ENCODE measurements at regions not wholly inside any gene's neighbourhood (a gene's known extent, or its start where the extent isn't known, plus 50 kb on each side); places are given as distances from the start of the nearest gene placed in this dataset.
"Not testable (repeated sequence)": the region's sequence is repeated elsewhere in the genome, so short reads cannot be mapped to it uniquely, and the experiment has no call there.

DNA sequence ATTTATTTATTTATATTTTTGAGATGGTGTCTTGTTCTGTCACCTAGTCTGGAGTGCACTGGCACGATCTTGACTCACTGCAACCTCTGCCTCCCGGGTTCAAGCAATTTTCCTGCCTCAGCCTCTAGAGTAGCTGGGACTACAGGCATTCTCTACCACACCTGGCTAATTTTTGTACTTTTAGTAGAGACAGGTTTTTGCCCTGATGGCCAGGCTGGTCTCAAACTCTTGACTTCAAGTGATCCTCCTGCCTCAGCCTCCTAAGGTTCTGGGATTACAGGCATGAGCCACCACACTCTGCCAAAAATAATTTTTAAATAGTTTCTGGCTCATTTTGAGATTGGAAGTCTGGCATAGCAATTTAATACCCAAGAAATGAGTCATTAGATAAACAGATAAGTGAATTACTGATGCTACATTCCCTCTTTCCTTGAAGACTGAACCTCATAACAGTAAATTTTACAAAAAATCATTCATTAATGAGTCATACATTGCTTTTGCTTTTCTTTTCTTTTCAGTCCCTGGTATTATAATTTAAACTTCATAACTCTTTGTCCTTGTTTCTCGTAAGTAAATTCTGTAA lies 881.6 kb upstream of the PIK3C3 start:
- H3K4me3 ChIP-seq (ENCODE audit: low read depth, low read length) = no peak overlapping the region

- H3K4me3 ChIP-seq (ENCODE audit: low read depth, low read length) = no peak overlapping the region
These were observed 882.1 kb upstream of the PIK3C3 start for GRCh38 chr18:41072946-41073345.

- H3K4me3 ChIP-seq (ENCODE audit: low read depth, low read length) = no peak overlapping the region
These were observed 883.2 kb upstream of the PIK3C3 start for GRCh38 chr18:41071826-41072225.

GRCh38 chr18:41069167-41069566 lies 885.9 kb upstream of the PIK3C3 start:
- no peak overlapping the region for H3K4me3 ChIP-seq (ENCODE audit: low read depth, low read length)

DNA sequence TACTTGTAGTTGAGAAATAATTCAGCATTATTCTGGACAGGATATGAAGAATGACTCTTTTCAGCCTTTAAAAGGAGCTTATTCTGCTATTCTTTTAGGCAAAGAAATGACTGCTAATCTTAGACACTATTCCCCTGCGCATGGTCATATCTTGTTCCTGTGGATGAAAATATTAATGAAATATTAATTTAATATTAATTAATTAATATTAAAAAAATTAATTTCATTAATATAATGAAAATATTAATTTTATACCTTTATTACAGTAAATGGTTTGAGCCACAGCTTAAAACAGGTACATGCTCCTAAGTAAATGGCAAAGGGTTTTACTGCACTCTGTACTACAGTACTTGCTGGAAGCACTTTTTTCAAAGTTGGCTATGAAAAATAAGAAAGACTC lies 890.1 kb upstream of the PIK3C3 start:
- H3K4me3 ChIP-seq (ENCODE audit: low read depth, low read length) = no peak overlapping the region

- H3K4me3 ChIP-seq (ENCODE audit: low read depth, low read length) = no peak overlapping the region
These were observed 894.1 kb upstream of the PIK3C3 start for GRCh38 chr18:41060967-41061366.

DNA sequence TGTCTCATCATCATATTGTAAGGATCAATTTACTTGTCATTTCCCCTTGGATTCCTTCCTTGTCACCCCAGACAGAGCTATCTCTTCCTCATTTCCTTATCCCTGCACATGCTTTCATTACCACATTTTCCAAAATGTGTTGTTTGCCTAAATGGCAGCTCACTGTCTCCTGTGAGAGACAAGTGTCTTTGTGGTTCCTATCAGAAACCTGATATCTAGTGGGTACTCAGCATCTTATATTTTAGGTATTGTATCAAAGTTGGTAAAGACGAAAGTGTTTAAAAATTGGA lies 896.0 kb upstream of the PIK3C3 start:
- H3K4me3 ChIP-seq (ENCODE audit: low read depth, low read length) = no peak overlapping the region

- H3K4me3 ChIP-seq (ENCODE audit: low read depth, low read length) = no peak overlapping the region
These were observed 896.5 kb upstream of the PIK3C3 start for GRCh38 chr18:41058351-41059125.

- no peak overlapping the region for H3K4me3 ChIP-seq (ENCODE audit: low read depth, low read length)
These were observed 902.4 kb upstream of the PIK3C3 start for GRCh38 chr18:41052625-41053024.

DNA sequence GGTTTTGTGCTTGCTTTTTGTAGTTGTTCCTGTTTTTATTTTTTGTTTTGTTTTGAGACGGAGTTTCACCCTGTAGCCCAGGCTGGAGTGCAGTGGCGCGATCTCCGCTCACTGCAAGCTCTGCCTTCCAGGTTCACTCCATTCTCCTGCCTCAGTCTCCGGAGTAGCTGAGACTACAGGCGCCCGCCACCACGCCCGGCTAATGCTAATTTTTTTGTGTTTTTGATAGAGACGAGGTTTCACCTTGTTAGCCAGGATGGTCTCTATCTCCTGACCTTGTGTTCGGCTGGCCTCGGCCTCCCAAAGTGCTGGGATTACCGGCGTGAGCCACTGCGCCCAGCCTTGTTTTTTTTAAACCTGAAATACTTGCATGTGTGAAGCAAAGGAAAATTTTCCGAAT lies 908.8 kb upstream of the PIK3C3 start:
- not testable (repeated sequence) for H3K4me3 ChIP-seq (ENCODE audit: low read depth, low read length)

DNA sequence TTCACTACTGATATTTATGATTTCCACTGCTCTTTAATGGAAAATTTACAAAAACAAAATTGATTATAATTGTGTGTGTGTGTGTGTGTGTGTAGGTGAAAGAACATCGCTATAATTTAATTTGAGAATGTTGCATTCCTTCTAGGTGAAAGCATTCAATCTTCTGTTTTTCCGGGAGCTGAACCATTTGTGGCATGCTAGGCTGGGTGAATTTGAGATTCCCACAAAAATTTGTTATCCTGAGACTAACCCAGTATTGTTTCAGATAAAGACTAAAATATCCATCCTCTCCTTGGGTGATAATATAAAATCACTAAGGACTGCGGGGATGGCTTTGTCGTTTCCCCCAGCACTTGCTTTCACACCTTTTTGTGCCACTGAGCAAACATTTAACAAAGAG lies 911.2 kb upstream of the PIK3C3 start:
- H3K4me3 ChIP-seq (ENCODE audit: low read depth, low read length) = no peak overlapping the region

DNA sequence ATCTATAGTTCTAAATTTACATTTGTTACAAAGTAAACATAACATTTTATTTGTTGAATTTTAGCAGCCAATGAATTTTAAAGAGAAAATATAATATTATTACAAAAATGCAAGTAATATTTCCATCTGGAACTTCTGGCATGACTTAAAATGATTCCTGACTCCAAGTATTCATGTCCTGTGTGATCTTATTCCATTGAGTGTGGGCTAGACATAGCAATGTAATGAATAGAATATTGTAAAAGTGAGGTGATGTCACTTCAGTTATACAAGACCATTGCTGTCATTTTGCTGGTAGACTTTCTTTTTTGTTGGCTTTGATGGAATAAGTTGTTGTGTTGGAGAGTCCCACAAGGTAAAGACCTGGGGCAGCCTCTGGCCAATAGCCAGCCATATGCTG lies 912.2 kb upstream of the PIK3C3 start:
- H3K4me3 ChIP-seq (ENCODE audit: low read depth, low read length) = no peak overlapping the region

- H3K4me3 ChIP-seq (ENCODE audit: low read depth, low read length) = no peak overlapping the region
These were observed 917.0 kb upstream of the PIK3C3 start for GRCh38 chr18:41038071-41038470.

DNA sequence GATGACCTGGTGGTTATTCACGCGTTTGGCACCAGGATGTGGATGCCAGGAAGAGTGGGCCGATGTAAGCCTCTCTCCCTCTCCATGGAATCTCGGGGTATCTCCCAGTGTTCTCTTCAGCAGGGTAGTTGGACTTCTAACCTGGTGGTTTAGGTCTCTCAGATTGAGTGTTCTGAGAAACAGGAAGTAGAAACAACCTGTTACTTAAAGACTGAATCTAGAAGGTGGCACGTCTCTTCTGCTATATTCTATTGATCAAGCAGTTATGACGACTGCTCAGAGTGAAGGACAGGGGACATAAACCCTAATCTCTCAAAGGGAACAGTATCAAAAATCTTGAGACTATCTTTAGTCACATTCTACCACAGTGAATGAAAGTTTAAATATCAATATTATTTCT lies 918.7 kb upstream of the PIK3C3 start:
- H3K4me3 ChIP-seq (ENCODE audit: low read depth, low read length) = no peak overlapping the region

DNA sequence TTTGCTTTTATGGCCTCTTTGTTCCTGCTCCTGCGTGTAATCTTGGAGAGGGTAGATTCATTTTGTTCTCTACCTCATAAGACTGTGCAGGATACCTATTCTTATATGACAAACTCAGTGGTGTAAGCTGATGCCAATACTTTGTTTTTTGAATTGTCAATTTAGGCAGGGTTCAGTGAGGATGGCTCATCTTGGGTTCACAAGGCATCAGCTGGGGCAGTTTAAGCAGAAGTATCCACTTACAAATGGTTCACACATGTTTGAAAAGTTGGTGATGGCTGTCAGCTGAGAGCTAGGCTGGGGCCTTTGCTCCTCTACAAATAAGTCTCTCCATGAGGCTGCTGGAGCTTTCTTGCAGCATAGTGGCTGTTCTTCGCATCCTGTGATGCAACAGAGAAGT lies 920.6 kb upstream of the PIK3C3 start:
- H3K4me3 ChIP-seq (ENCODE audit: low read depth, low read length) = no peak overlapping the region

GRCh38 chr18:41025666-41026065 lies 929.4 kb upstream of the PIK3C3 start:
- no peak overlapping the region for H3K4me3 ChIP-seq (ENCODE audit: low read depth, low read length)

DNA sequence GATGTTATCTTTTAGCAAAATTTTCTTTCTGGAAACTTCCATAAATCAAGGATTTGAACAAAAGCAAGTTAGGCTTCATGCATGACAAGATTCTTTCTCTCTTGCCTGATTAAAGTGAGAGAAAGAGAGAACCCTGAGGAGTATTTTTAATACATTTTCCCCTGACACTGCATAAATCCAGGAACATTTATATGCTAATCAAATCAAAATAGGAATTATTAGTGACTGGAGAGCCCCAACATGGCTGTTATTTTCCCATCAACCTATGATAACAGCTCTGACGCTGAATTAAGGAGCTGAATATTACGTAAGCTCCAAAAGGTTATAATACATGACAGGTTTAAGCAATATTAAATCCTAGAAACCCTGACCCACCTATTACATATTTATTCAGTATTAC lies 930.2 kb upstream of the PIK3C3 start:
- H3K4me3 ChIP-seq (ENCODE audit: low read depth, low read length) = no peak overlapping the region

- no peak overlapping the region for H3K4me3 ChIP-seq (ENCODE audit: low read depth, low read length)
These were observed 932.5 kb upstream of the PIK3C3 start for GRCh38 chr18:41022484-41022883.

DNA sequence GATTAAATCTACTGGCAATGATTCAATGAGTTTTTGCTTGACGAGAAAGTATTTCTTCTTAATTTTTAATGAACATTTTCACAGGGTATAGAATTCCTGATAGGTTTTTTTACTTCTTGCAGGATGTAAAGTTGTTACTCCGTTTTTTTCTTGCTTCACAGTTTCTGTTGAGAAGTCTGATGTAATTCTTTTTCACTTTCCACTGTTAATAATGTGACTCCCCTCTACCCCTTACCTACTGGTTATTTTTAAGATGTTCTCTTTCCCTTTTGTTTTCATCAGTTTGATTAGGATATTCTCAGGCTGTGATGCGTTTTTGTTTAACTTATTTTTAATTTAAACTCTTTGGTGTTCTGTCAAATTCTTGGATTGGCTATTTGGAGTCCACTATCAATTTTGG lies 933.9 kb upstream of the PIK3C3 start:
- H3K4me3 ChIP-seq (ENCODE audit: low read depth, low read length) = no peak overlapping the region

- no peak overlapping the region for H3K4me3 ChIP-seq (ENCODE audit: low read depth, low read length)
These were observed 942.8 kb upstream of the PIK3C3 start for GRCh38 chr18:41012194-41012593.

DNA sequence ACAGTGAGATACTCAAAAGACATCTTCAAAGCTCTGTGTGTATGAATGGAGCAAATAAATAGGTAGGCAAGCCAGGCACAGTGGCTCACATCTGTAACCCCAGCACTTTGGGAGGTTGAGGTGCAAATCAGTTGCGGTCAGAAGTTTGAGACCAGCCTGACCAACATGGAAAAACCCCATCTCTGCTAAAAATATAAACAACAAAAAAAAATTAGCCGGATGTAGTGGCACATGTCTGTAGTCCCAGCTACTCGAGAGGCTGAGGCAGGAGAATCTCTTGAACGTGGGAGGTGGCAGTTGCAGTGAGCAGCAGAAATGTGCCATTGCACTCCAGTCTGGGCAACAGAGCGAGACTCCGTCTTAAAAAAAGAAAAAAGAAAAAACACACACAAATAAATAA lies 945.1 kb upstream of the PIK3C3 start:
- H3K4me3 ChIP-seq (ENCODE audit: low read depth, low read length) = no peak overlapping the region

DNA sequence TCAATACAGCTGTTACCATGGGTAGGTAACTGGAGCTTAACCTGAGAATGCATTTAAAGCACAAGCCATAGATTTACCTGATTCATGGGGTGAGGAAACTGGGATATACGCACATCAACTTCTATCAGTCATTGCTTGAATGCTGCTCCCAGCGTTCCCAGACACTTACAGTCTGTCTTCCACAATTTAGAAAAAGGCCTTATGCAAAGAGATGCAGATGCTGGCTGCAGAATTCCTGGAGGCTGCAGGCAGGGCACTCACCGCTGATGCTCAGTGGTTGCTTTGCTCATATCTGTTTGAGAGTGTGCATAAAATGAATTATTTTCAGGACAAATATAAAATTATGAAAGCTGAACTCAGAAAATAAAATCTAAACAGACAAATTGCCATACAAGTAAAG lies 950.7 kb upstream of the PIK3C3 start:
- no peak overlapping the region for H3K4me3 ChIP-seq (ENCODE audit: low read depth, low read length)

DNA sequence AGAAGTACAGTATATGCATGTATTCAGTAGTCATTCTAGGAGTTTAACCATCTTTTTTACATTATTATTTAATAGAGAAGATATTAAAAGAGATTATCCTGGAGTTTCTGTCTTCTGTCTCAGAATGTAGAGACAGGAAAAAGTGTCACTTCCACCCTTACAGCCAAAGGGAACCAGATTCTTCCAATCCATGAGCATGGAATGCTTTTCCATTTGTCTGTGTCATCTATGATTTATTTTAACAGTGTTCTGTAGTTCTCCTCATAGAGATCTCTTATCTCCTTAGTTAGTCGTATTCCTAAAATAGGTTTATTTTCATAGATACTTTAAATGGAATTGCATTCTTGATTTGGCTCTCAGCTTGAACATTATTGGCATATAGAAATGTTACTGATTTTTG lies 959.5 kb upstream of the PIK3C3 start:
- no peak overlapping the region for H3K4me3 ChIP-seq (ENCODE audit: low read depth, low read length)
